HG02763 (cell line): ENCODE measurements at regions not wholly inside any gene's neighbourhood (a gene's known extent, or its start where the extent isn't known, plus 50 kb on each side); places are given as distances from the start of the nearest gene placed in this dataset.

ENCODE experiments used
- ATAC-seq: cut with Tn5 transposase; IDR thresholded peaks from one replicate; pipeline ENCODE4 v1.9.1; 2021; ENCODE audit warnings: mild to moderate bottlenecking, moderate library complexity; ENCODE audit not compliant: unreplicated experiment

GRCh38 chr5:28517691-28518090 is 1479.3 kb upstream of the CDH9 start:
- no peak for ATAC-seq

- ATAC-seq, result no peak
Observed at GRCh38 chr5:28516722-28517121, 1478.3 kb upstream of the CDH9 start.

GRCh38 chr5:28512648-28513047 is 1474.3 kb upstream of the CDH9 start:
- ATAC-seq, result no peak

- no peak for ATAC-seq
Observed at GRCh38 chr5:28505121-28505520, 1466.7 kb upstream of the CDH9 start.

- ATAC-seq, result no peak
Observed at GRCh38 chr5:28500511-28500910, 1462.1 kb upstream of the CDH9 start.

- ATAC-seq, result no peak
Observed at GRCh38 chr5:28499766-28500290, 1461.4 kb upstream of the CDH9 start.

- no peak for ATAC-seq
Observed at GRCh38 chr5:28495876-28496275, 1457.5 kb upstream of the CDH9 start.

- ATAC-seq, result no peak
Observed at GRCh38 chr5:28493456-28493855, 1455.1 kb upstream of the CDH9 start.

GRCh38 chr5:28488752-28489151 is 1450.4 kb upstream of the CDH9 start:
- no peak for ATAC-seq

- ATAC-seq, result no peak
Observed at GRCh38 chr5:28483327-28484025, 1445.1 kb upstream of the CDH9 start.

GRCh38 chr5:28473531-28474107 is 1435.2 kb upstream of the CDH9 start:
- ATAC-seq, result no peak

- ATAC-seq, result no peak
Observed at GRCh38 chr5:28468166-28468565, 1429.8 kb upstream of the CDH9 start.

- ATAC-seq, result no peak
Observed at GRCh38 chr5:28463728-28464127, 1425.3 kb upstream of the CDH9 start.

GRCh38 chr5:28451483-28451882 is 1413.1 kb upstream of the CDH9 start:
- ATAC-seq, result no peak

- no peak for ATAC-seq
Observed at GRCh38 chr5:28450997-28451396, 1412.6 kb upstream of the CDH9 start.

- ATAC-seq, result no peak
Observed at GRCh38 chr5:28448791-28449190, 1410.4 kb upstream of the CDH9 start.

- ATAC-seq, result no peak
Observed at GRCh38 chr5:28430565-28431178, 1392.3 kb upstream of the CDH9 start.

GRCh38 chr5:28421141-28421540 is 1382.8 kb upstream of the CDH9 start:
- ATAC-seq, result no peak

GRCh38 chr5:28415791-28416443 is 1377.5 kb upstream of the CDH9 start:
- ATAC-seq, result no peak

GRCh38 chr5:28414619-28415018 is 1376.2 kb upstream of the CDH9 start:
- no peak for ATAC-seq

GRCh38 chr5:28408651-28409050 is 1370.3 kb upstream of the CDH9 start:
- no peak for ATAC-seq

- ATAC-seq, result no peak
Observed at GRCh38 chr5:28408186-28408585, 1369.8 kb upstream of the CDH9 start.
